ENCODE measurements at regions not wholly inside any gene's neighbourhood (a gene's known extent, or its start where the extent isn't known, plus 50 kb on each side); places are given as distances from the start of the nearest gene placed in this dataset.

- Histone ChIP-seq H3K4me2 (ENCODE audit: insufficient read depth, low read length) (no peak overlapping the region), H3K4me1 (ENCODE audit: insufficient read depth, low read length) (peaks cover 9% of the 10 kb centered on the region), H3K79me2 (ENCODE audit: insufficient read depth, low read length) (no peaks in the 10 kb centered on the region), H2AFZ (ENCODE audit: low read depth, low read length) (no peak overlapping the region), H3K27me3 (ENCODE audit: insufficient read depth, low read length, poor library complexity) (no peaks in the 10 kb centered on the region), H3K9me3 (ENCODE audit: insufficient read depth, low read length, severe bottlenecking) (no peaks in the 10 kb centered on the region), H4K20me1 (ENCODE audit: insufficient read depth, low read length) (no peaks in the 10 kb centered on the region), H3K36me3 (ENCODE audit: insufficient read depth, low read length) (no peaks in the 10 kb centered on the region), H3K27ac (ENCODE audit: low read length) (no peak overlapping the region), H3K9ac (ENCODE audit: low read depth, low read length) (no peak overlapping the region), H3K4me3 (ENCODE audit: low read depth in 1 of 2, low read length in 2 of 2) (no peak overlapping the region)
- ATAC-seq (ENCODE audit: insufficient read depth, low read depth) (no peak), DNase-seq (no peak)
- no peak for TF ChIP-seq EZH2 (IDR thresholded peaks at IDR 0.05; ENCODE audit: borderline replicate concordance, low read depth, low read length, severe bottlenecking)
- TF ChIP-seq CTCF (IDR thresholded peaks at IDR 0.05; ENCODE audit: borderline replicate concordance, extremely low read depth, low read length, poor library complexity, severe bottlenecking): no peak
These were observed 371.8 kb downstream of the BTG1 start for GRCh38 chr12:91773749-91774429.

GRCh38 chr12:91772411-91772810 lies 373.2 kb downstream of the BTG1 start:
- Histone ChIP-seq H3K9me3 (ENCODE audit: insufficient read depth, low read length, severe bottlenecking) (no peaks in the 10 kb centered on the region), H2AFZ (ENCODE audit: low read depth, low read length) (0 out of 2 replicates have a peak overlapping the region, but pooled peaks have one; percentile 2), H3K36me3 (ENCODE audit: insufficient read depth, low read length) (no peaks in the 10 kb centered on the region), H3K4me2 (ENCODE audit: insufficient read depth, low read length) (no peak overlapping the region), H3K9ac (ENCODE audit: low read depth, low read length) (no peak overlapping the region), H3K4me1 (ENCODE audit: insufficient read depth, low read length) (no peaks in the 10 kb centered on the region), H3K79me2 (ENCODE audit: insufficient read depth, low read length) (no peaks in the 10 kb centered on the region), H4K20me1 (ENCODE audit: insufficient read depth, low read length) (no peaks in the 10 kb centered on the region), H3K4me3 (ENCODE audit: low read depth in 1 of 2, low read length in 2 of 2) (no peak overlapping the region), H3K27ac (ENCODE audit: low read length) (no peak overlapping the region), H3K27me3 (ENCODE audit: insufficient read depth, low read length, poor library complexity) (no peaks in the 10 kb centered on the region)
- DNase-seq (no peak), ATAC-seq (ENCODE audit: insufficient read depth, low read depth) (no peak)
- TF ChIP-seq CTCF (IDR thresholded peaks at IDR 0.05; ENCODE audit: borderline replicate concordance, extremely low read depth, low read length, poor library complexity, severe bottlenecking) (no peak), EZH2 (IDR thresholded peaks at IDR 0.05; ENCODE audit: borderline replicate concordance, low read depth, low read length, severe bottlenecking) (no peak)

GRCh38 chr12:91769736-91770135 lies 375.9 kb downstream of the BTG1 start:
- DNase-seq (no peak), ATAC-seq (ENCODE audit: insufficient read depth, low read depth) (no peak)
- no peak overlapping the region for H3K4me2 ChIP-seq (ENCODE audit: insufficient read depth, low read length)
- no peak overlapping the region for H2AFZ ChIP-seq (ENCODE audit: low read depth, low read length)
- no peaks in the 10 kb centered on the region for H3K4me1 ChIP-seq (ENCODE audit: insufficient read depth, low read length)
- H3K36me3 ChIP-seq (ENCODE audit: insufficient read depth, low read length): no peaks in the 10 kb centered on the region
- H3K4me3 ChIP-seq (ENCODE audit: low read depth in 1 of 2, low read length in 2 of 2): no peak overlapping the region
- H4K20me1 ChIP-seq (ENCODE audit: insufficient read depth, low read length): no peaks in the 10 kb centered on the region
- H3K9ac ChIP-seq (ENCODE audit: low read depth, low read length): no peak overlapping the region
- no peak overlapping the region for H3K27ac ChIP-seq (ENCODE audit: low read length)
- TF ChIP-seq CTCF (IDR thresholded peaks at IDR 0.05; ENCODE audit: borderline replicate concordance, extremely low read depth, low read length, poor library complexity, severe bottlenecking) (no peak), EZH2 (IDR thresholded peaks at IDR 0.05; ENCODE audit: borderline replicate concordance, low read depth, low read length, severe bottlenecking) (no peak)
- no peaks in the 10 kb centered on the region for H3K9me3 ChIP-seq (ENCODE audit: insufficient read depth, low read length, severe bottlenecking)
- no peaks in the 10 kb centered on the region for H3K79me2 ChIP-seq (ENCODE audit: insufficient read depth, low read length)
- no peaks in the 10 kb centered on the region for H3K27me3 ChIP-seq (ENCODE audit: insufficient read depth, low read length, poor library complexity)
